AG10803 (cell line): ENCODE measurements at regions not wholly inside any gene's neighbourhood (a gene's known extent, or its start where the extent isn't known, plus 50 kb on each side); places are given as distances from the start of the nearest gene placed in this dataset.

Experiments
- DNase-seq: peaks from one replicate; pipeline ENCODE4 v3.0.0; 2010; ENCODE audit warnings: low read depth
- H3K4me3 ChIP-seq: 2 replicates; pipeline ENCODE4 v1.5.1; 2011; ENCODE audit warnings: mild to moderate bottlenecking, low read length, control low read depth
- TF ChIP-seq, protein P1 (sequence below): conservative IDR thresholded peaks from 2 replicates; pipeline ENCODE4 v1.5.1; 2011; ENCODE audit warnings: mild to moderate bottlenecking, low read length, control low read depth, inconsistent platforms

DNA sequence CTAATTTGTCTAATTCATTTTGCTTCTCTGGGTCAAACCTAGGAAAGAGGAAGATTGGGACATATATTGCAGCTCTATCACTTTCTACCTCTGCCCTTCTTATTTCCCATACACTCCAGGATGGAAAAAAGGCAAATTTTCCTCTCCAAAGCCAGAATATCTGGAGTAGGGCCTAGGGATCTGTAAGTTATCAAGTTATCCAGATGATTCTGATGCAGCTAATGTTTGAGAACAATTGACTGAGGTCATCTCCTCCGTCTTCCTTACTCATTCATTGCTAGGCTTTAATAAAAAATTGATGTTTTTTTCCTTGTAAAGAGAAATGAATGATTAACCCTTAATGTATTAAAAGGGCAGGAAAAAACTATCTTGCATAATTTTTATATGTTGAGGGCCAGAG, 211.9 kb upstream of the GLI3 start:
- no peak overlapping the region for H3K4me3 ChIP-seq
- TF ChIP-seq, protein P1, sequence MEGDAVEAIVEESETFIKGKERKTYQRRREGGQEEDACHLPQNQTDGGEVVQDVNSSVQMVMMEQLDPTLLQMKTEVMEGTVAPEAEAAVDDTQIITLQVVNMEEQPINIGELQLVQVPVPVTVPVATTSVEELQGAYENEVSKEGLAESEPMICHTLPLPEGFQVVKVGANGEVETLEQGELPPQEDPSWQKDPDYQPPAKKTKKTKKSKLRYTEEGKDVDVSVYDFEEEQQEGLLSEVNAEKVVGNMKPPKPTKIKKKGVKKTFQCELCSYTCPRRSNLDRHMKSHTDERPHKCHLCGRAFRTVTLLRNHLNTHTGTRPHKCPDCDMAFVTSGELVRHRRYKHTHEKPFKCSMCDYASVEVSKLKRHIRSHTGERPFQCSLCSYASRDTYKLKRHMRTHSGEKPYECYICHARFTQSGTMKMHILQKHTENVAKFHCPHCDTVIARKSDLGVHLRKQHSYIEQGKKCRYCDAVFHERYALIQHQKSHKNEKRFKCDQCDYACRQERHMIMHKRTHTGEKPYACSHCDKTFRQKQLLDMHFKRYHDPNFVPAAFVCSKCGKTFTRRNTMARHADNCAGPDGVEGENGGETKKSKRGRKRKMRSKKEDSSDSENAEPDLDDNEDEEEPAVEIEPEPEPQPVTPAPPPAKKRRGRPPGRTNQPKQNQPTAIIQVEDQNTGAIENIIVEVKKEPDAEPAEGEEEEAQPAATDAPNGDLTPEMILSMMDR = no peak
- DNase-seq = no peak

DNA sequence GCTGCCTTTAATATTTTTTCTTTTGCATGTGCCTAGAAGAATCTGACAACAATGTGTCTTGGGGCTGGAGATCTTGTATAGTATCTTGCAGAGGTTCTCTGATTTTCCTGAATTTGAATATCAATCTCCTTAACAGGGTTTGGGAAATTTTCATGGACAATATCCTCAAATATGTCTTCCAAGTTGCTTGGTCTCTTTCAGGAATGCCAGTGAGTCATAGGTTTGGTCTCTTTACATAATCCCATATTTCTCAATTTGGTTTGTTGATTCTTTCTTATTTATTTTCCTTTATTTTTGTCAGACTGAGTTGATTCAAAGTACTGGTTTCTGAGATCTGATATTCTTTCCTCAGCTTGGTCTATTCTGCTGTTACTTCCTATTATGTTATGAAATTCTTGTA, 208.7 kb upstream of the GLI3 start:
- peak; percentile 45 for DNase-seq
- no peak overlapping the region for H3K4me3 ChIP-seq
- TF ChIP-seq, protein P1 = no peak

DNA sequence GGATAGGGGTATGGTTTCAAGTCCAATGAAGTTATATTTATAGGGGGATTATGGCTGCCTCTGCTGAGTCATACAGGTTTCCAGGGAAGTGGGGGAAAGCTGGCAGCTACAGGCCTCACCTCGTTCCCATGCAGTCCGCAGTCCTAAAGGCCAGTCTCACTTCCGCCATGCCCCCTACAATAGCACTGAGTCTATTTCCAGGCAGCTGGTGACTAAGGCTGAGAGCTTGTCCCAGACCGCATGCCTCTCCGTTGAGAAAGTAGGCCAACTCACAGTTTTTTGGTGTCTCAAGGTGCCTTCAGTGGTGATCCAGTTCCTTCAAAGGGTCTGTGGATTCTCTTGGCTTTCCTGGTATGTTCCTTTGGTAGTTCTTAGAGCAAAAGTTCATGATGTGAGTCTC, 203.9 kb upstream of the GLI3 start:
- DNase-seq = no peak
- TF ChIP-seq, protein P1 = no peak
- no peak overlapping the region for H3K4me3 ChIP-seq

DNA sequence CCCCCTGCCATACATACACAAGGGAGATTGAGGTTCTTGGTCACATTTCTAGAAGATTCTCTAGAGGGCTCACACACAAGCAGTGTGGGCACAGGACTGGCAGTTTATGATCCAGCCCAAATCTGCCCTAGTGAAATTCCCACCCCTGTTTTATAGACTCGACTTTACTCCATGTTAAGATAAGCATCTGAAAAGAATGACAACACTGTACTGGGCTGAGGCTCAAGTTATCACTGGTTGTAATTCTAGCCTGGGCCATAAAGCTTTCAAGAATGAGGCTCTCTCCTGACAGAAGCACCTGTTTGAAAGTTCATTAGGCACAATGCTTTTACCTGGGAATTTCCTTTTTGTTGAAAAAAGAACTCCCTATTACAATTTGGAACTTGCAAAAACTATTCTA, 195.6 kb upstream of the GLI3 start:
- DNase-seq = no peak
- TF ChIP-seq, protein P1 = no peak
- no peak overlapping the region for H3K4me3 ChIP-seq

DNA sequence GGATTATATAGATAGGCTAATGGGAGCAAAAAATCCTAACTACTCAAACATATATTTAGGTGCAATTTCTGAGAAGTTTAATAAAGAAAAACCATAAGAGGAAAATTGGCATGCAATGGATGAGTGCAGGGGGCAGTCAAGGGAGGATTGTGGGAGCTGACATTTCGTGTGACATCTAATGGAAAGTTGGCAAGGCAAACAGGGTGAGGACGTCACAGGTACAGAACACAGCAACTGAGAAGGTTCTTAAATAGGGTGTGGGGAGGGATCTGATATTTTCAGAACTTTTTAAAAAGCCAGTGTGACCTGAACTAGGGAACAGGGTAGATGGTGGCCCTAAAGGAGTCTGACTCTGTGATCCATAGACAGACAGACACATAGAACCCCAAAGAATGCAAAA, 194.9 kb upstream of the GLI3 start:
- TF ChIP-seq, protein P1 = no peak
- DNase-seq = no peak
- no peak overlapping the region for H3K4me3 ChIP-seq

DNA sequence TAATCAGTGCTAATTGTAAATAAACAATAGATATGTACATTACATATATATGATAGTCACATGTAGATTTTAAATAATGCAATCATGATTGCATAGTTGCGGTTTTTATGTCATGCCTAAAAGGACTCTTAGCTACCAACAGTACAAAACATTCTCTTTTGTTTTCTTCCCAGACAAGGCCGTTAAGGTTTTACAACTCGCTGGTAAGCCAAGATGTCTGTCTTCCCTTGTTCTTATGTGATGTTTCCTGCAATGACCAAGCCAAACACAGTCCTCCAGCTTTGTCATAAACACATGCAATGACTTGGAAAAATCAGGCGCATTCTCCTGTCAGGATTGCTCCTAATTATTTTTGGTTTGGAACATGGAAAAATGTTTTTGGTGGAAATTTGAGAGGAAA, 192.3 kb upstream of the GLI3 start:
- no peak for DNase-seq
- H3K4me3 ChIP-seq = no peak overlapping the region

DNA sequence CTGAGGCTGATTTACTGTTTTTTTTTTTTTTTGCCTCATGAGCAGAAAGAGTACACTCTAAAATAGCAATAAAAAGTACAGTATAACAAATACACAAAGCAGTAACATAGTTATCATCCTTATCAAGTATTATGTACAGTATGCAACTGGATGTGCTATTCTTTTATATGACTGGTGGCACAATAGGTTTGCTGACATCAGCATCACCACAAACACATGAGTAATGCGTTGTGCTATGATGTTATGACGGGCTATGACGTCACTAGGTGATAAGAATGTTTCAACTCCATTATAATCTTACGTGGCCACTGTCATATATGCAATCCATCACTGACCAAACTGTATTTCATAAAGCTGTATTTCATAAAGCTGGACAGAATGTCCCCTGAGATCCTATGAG, 189.2 kb upstream of the GLI3 start:
- no peak overlapping the region for H3K4me3 ChIP-seq
- no peak for DNase-seq
- TF ChIP-seq, protein P1 = no peak

More for the DNA sequence above, 192.3 kb upstream of the GLI3 start:
- TF ChIP-seq, protein P1 = no peak
